ENCODE measurements at regions not wholly inside any gene's neighbourhood (a gene's known extent, or its start where the extent isn't known, plus 50 kb on each side); places are given as distances from the start of the nearest gene placed in this dataset.

GRCh38 chr2:207312006-207312356 is 146.2 kb upstream of the KLF7 start:
- TF ChIP-seq EGR1 (IDR thresholded peaks at IDR 0.05) = no peak
- no peak for TF ChIP-seq YY1 (IDR thresholded peaks at IDR 0.05; ENCODE audit: low read depth)
- TF ChIP-seq REST (IDR thresholded peaks at IDR 0.05; ENCODE audit: low read depth) = no peak
- TF ChIP-seq NFIC (IDR thresholded peaks at IDR 0.05) = no peak
- TF ChIP-seq MAX (IDR thresholded peaks at IDR 0.05) = no peak
- TF ChIP-seq FOXM1 (IDR thresholded peaks at IDR 0.05; ENCODE audit: borderline replicate concordance, low read depth) = no peak
- no peak for TF ChIP-seq TCF12 (IDR thresholded peaks at IDR 0.05; ENCODE audit: low read depth)
- no peak for TF ChIP-seq CREB1 (IDR thresholded peaks at IDR 0.05; ENCODE audit: low read depth)
- no peak for TF ChIP-seq EP300 (IDR thresholded peaks at IDR 0.05; ENCODE audit: borderline replicate concordance)
- no peak for TF ChIP-seq TEAD4 (IDR thresholded peaks at IDR 0.05)

GRCh38 chr2:207313947-207314346 is 148.2 kb upstream of the KLF7 start:
- TF ChIP-seq REST (IDR thresholded peaks at IDR 0.05; ENCODE audit: low read depth) (no peak), RAD21 (IDR thresholded peaks at IDR 0.05; ENCODE audit: low read depth) (no peak), TAF1 (IDR thresholded peaks at IDR 0.05; ENCODE audit: low read depth) (no peak), ZBTB7A (IDR thresholded peaks at IDR 0.05; ENCODE audit: low read depth) (no peak), TEAD4 (IDR thresholded peaks at IDR 0.05) (no peak), USF1 (IDR thresholded peaks at IDR 0.05) (no peak), EGR1 (IDR thresholded peaks at IDR 0.05) (no peak), FOXM1 (IDR thresholded peaks at IDR 0.05; ENCODE audit: borderline replicate concordance, low read depth) (no peak), CREB1 (IDR thresholded peaks at IDR 0.05; ENCODE audit: low read depth) (no peak), CEBPB (IDR thresholded peaks at IDR 0.05) (no peak), EP300 (IDR thresholded peaks at IDR 0.05; ENCODE audit: borderline replicate concordance) (no peak), YY1 (IDR thresholded peaks at IDR 0.05; ENCODE audit: low read depth) (no peak), TCF12 (IDR thresholded peaks at IDR 0.05; ENCODE audit: low read depth) (no peak)

- TF ChIP-seq TEAD4 (IDR thresholded peaks at IDR 0.05) = no peak
- no peak for TF ChIP-seq ZBTB7A (IDR thresholded peaks at IDR 0.05; ENCODE audit: low read depth)
- TF ChIP-seq TCF12 (IDR thresholded peaks at IDR 0.05; ENCODE audit: low read depth) = no peak
- TF ChIP-seq EGR1 (IDR thresholded peaks at IDR 0.05) = no peak
- no peak for TF ChIP-seq YY1 (IDR thresholded peaks at IDR 0.05; ENCODE audit: low read depth)
- TF ChIP-seq CEBPB (IDR thresholded peaks at IDR 0.05) = no peak
- TF ChIP-seq CREB1 (IDR thresholded peaks at IDR 0.05; ENCODE audit: low read depth) = no peak
- no peak for TF ChIP-seq USF1 (IDR thresholded peaks at IDR 0.05)
- no peak for TF ChIP-seq REST (IDR thresholded peaks at IDR 0.05; ENCODE audit: low read depth)
- no peak for TF ChIP-seq MAX (IDR thresholded peaks at IDR 0.05)
- TF ChIP-seq NFIC (IDR thresholded peaks at IDR 0.05) = no peak
- TF ChIP-seq RAD21 (IDR thresholded peaks at IDR 0.05; ENCODE audit: low read depth) = no peak
- no peak for TF ChIP-seq EP300 (IDR thresholded peaks at IDR 0.05; ENCODE audit: borderline replicate concordance)
- no peak for TF ChIP-seq FOXM1 (IDR thresholded peaks at IDR 0.05; ENCODE audit: borderline replicate concordance, low read depth)
- no peak for TF ChIP-seq TAF1 (IDR thresholded peaks at IDR 0.05; ENCODE audit: low read depth)
Measured at GRCh38 chr2:207315131-207315530, 149.4 kb upstream of the KLF7 start.

- TF ChIP-seq CREB1 (IDR thresholded peaks at IDR 0.05; ENCODE audit: low read depth) (no peak), USF1 (IDR thresholded peaks at IDR 0.05) (no peak), MAX (IDR thresholded peaks at IDR 0.05) (no peak), ZBTB7A (IDR thresholded peaks at IDR 0.05; ENCODE audit: low read depth) (no peak), TAF1 (IDR thresholded peaks at IDR 0.05; ENCODE audit: low read depth) (no peak), YY1 (IDR thresholded peaks at IDR 0.05; ENCODE audit: low read depth) (no peak), FOXM1 (IDR thresholded peaks at IDR 0.05; ENCODE audit: borderline replicate concordance, low read depth) (no peak), EGR1 (IDR thresholded peaks at IDR 0.05) (no peak), TCF12 (IDR thresholded peaks at IDR 0.05; ENCODE audit: low read depth) (no peak), RAD21 (IDR thresholded peaks at IDR 0.05; ENCODE audit: low read depth) (no peak), REST (IDR thresholded peaks at IDR 0.05; ENCODE audit: low read depth) (no peak), CEBPB (IDR thresholded peaks at IDR 0.05) (no peak), TEAD4 (IDR thresholded peaks at IDR 0.05) (no peak), NFIC (IDR thresholded peaks at IDR 0.05) (no peak), EP300 (IDR thresholded peaks at IDR 0.05; ENCODE audit: borderline replicate concordance) (no peak)
Measured at GRCh38 chr2:207316484-207316883, 150.7 kb upstream of the KLF7 start.

Data from Ishikawa (cell line).